ENCODE measurements at regions not wholly inside any gene's neighbourhood (a gene's known extent, or its start where the extent isn't known, plus 50 kb on each side); places are given as distances from the start of the nearest gene placed in this dataset.

DNA sequence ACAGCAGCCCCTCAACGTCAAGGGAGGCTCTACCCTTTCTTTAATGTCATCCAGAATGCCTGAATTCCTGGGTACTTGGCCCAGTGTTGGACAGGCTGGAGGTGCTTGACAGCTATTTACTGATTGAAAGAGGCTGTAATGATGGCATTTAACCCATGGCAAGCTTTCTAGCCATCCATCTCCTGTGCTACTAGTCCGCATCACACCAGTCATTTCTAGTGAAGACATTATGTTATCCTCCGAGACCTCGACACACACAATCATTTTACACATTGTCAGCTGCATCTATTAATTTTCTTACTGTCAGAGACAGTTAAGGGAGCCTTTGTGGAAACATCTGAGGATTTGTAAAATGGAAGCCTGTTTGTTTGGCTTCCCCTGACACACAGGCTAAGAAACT lies 149.3 kb upstream of the FSTL4 start:
- Histone ChIP-seq H3K27ac (ENCODE audit: low read depth in 1 of 3, low read length in 2 of 3) (no peak overlapping the region), H3K27me3 (ENCODE audit: control insufficient read depth in 3 of 3, insufficient read depth in 3 of 3, low read length in 3 of 3) (peaks cover 0 to 10% (median 2%) of the 10 kb centered on the region in 3 donors), H3K4me1 (ENCODE audit: control insufficient read depth in 3 of 3, insufficient read depth in 2 of 3, low read depth in 1 of 3, low read length in 2 of 3) (no peaks in the 10 kb centered on the region), H3K9me3 (ENCODE audit: control insufficient read depth in 2 of 2, insufficient read depth in 1 of 2, low read depth in 1 of 2, low read length in 1 of 2) (no peaks in the 10 kb centered on the region), H3K4me3 (ENCODE audit: low read depth in 1 of 3, low read length in 3 of 3) (no peak overlapping the region), H3K36me3 (ENCODE audit: control insufficient read depth in 3 of 3, insufficient read depth in 2 of 3, low read depth in 1 of 3, low read length in 3 of 3) (no peaks in the 10 kb centered on the region)
- DNase-seq (no peak), FAIRE-seq (no peak)
- 74 to 85% (median 75%) methylated on average over 4 of the region's 4 CpGs for WGBS, 3 donors

DNA sequence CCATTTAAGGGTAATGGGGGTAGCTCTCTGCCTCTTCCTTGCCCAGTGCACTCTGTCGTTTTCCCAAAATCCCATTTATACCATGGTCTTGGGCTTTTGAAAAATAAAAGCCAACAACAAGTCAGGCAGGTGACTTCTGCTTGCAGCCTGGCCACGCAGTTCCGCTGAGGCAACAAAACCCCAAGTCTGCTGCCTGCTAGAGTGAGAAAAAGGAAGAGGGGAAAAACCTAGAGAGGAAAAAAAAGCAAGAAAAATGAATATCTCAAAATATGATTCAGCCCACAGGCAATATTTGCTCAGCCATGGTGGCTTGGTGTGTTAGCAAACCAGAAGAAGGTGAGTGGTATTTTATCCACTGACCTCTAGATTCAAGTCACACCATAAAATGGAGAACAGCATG lies 148.2 kb upstream of the FSTL4 start:
- H3K4me3 ChIP-seq (ENCODE audit: low read depth in 1 of 3, low read length in 3 of 3): no peak overlapping the region
- no peaks in the 10 kb centered on the region for H3K36me3 ChIP-seq (ENCODE audit: control insufficient read depth in 3 of 3, insufficient read depth in 2 of 3, low read depth in 1 of 3, low read length in 3 of 3)
- FAIRE-seq (no peak), DNase-seq (no peak)
- 79 to 84% (median 81%) methylated on average over 3 of the region's 3 CpGs for WGBS, 3 donors
- H3K27me3 ChIP-seq (ENCODE audit: control insufficient read depth in 3 of 3, insufficient read depth in 3 of 3, low read length in 3 of 3): peaks cover 0 to 12% (median 4%) of the 10 kb centered on the region in 3 donors
- no peak overlapping the region for H3K27ac ChIP-seq (ENCODE audit: low read depth in 1 of 3, low read length in 2 of 3)
- no peaks in the 10 kb centered on the region for H3K9me3 ChIP-seq (ENCODE audit: control insufficient read depth in 2 of 2, insufficient read depth in 1 of 2, low read depth in 1 of 2, low read length in 1 of 2)
- no peaks in the 10 kb centered on the region for H3K4me1 ChIP-seq (ENCODE audit: control insufficient read depth in 3 of 3, insufficient read depth in 2 of 3, low read depth in 1 of 3, low read length in 2 of 3)

DNA sequence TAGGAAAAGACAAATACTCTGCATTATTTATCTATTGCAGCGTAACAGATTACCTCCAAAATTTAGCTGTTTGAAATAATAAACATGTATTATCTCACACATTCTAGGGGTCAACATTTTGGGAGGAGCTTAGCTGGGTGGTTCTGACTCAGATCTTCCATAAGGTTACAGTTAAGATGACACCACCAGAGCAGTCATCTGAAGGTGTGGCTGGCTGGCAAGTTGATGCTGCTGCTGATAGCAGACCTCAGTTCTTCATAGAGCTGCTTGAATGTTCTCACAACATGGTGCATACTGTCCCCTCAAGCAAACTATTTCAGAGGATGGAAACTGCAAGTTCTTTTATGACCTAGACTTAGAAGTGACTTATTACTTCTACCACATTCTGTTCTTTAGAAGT lies 146.3 kb upstream of the FSTL4 start:
- no peak for FAIRE-seq
- Histone ChIP-seq H3K27me3 (ENCODE audit: control insufficient read depth in 3 of 3, insufficient read depth in 3 of 3, low read length in 3 of 3) (peaks cover 0 to 12% (median 4%) of the 10 kb centered on the region in 3 donors), H3K4me3 (ENCODE audit: low read depth in 1 of 3, low read length in 3 of 3) (no peak overlapping the region), H3K4me1 (ENCODE audit: control insufficient read depth in 3 of 3, insufficient read depth in 2 of 3, low read depth in 1 of 3, low read length in 2 of 3) (no peaks in the 10 kb centered on the region), H3K36me3 (ENCODE audit: control insufficient read depth in 3 of 3, insufficient read depth in 2 of 3, low read depth in 1 of 3, low read length in 3 of 3) (no peaks in the 10 kb centered on the region), H3K27ac (ENCODE audit: low read depth in 1 of 3, low read length in 2 of 3) (no peak overlapping the region), H3K9me3 (ENCODE audit: control insufficient read depth in 2 of 2, insufficient read depth in 1 of 2, low read depth in 1 of 2, low read length in 1 of 2) (no peaks in the 10 kb centered on the region)
- DNase-seq: no peak
- 47 to 85% (median 79%) methylated on average over 1 of the region's 1 CpG for WGBS, 3 donors

DNA sequence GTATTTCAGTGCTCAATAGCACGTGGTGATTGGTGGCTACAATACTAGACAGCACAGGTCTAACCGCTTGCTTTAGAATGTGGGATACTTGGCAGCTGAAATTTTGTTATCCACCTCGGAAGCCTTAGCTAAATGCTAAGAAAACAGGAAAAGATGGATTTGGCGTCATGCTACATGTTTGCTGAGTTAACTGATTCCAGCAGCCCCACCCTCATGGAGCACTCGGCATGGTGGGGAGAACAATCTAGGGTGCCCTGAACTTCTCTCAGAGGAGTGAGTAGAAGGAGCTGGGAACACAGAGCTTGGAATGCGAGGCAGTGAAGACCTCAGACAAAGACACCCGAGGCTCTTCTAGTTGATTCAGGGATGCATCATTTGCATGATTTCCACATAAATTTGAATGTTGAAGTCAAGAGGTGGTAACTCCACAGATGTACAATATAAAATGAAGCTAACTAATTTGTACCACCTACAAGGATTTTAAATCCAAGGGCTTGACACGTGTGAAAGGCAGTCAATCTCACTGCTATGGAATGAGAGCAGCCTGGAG lies 145.1 kb upstream of the FSTL4 start:
- no peaks in the 10 kb centered on the region for H3K36me3 ChIP-seq (ENCODE audit: control insufficient read depth in 3 of 3, insufficient read depth in 2 of 3, low read depth in 1 of 3, low read length in 3 of 3)
- WGBS, 3 donors: 47 to 59% (median 51%) methylated on average over 8 of the region's 8 CpGs
- no peak overlapping the region for H3K4me3 ChIP-seq (ENCODE audit: low read depth in 1 of 3, low read length in 3 of 3)
- FAIRE-seq: no peak
- no peaks in the 10 kb centered on the region for H3K9me3 ChIP-seq (ENCODE audit: control insufficient read depth in 2 of 2, insufficient read depth in 1 of 2, low read depth in 1 of 2, low read length in 1 of 2)
- no peak overlapping the region for H3K27ac ChIP-seq (ENCODE audit: low read depth in 1 of 3, low read length in 2 of 3)
- DNase-seq: no peak
- peaks cover 0 to 9% (median 2%) of the 10 kb centered on the region in 3 donors for H3K27me3 ChIP-seq (ENCODE audit: control insufficient read depth in 3 of 3, insufficient read depth in 3 of 3, low read length in 3 of 3)
- H3K4me1 ChIP-seq (ENCODE audit: control insufficient read depth in 3 of 3, insufficient read depth in 2 of 3, low read depth in 1 of 3, low read length in 2 of 3): no peaks in the 10 kb centered on the region

DNA sequence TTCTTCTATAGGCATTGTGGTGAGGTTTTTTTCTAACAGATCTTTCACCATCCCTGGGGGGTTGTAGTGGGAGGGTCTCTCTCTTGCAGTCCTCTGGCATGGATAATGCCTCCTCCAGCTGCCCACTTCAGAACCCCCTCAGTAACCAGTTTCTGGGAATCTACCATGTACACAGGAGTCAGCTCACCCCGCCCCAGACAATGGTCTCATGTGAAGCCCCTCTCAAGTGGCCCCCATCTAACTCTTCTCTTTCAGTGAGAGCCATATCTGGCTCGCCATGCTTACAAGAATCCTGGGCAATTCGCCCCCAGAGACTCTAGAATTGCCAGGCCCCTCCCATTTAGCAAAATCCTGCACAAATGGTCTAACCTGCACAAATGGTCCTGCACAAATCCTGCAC lies 144.4 kb upstream of the FSTL4 start:
- Histone ChIP-seq H3K4me1 (ENCODE audit: control insufficient read depth in 3 of 3, insufficient read depth in 2 of 3, low read depth in 1 of 3, low read length in 2 of 3) (no peaks in the 10 kb centered on the region), H3K36me3 (ENCODE audit: control insufficient read depth in 3 of 3, insufficient read depth in 2 of 3, low read depth in 1 of 3, low read length in 3 of 3) (no peaks in the 10 kb centered on the region), H3K9me3 (ENCODE audit: control insufficient read depth in 2 of 2, insufficient read depth in 1 of 2, low read depth in 1 of 2, low read length in 1 of 2) (no peaks in the 10 kb centered on the region), H3K27ac (ENCODE audit: low read depth in 1 of 3, low read length in 2 of 3) (no peak overlapping the region), H3K4me3 (ENCODE audit: low read depth in 1 of 3, low read length in 3 of 3) (no peak overlapping the region), H3K27me3 (ENCODE audit: control insufficient read depth in 3 of 3, insufficient read depth in 3 of 3, low read length in 3 of 3) (peaks cover 0 to 8% (median 2%) of the 10 kb centered on the region in 3 donors)
- DNase-seq: no peak
- FAIRE-seq: no peak
- 62 to 72% (median 68%) methylated on average over 3 of the region's 3 CpGs for WGBS, 3 donors

DNA sequence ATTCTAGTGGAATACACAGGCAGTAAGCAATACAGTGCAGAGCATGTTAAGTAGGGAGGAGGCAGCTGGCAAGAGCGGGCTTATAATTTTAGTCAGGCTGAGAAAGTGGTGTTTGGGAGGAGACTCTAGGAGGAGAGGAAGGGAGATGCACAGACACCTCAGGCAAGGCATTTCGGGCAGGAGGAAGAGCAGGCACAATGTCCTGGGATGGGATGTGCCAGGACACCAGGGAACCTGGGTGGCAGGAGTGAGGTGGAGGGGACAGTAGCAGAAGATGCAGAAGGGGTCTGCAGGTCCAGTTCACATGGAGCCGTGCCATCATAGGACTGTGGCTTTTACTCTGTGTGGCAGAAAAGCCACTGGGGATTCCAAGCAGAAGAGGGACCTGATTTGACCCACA lies 143.7 kb upstream of the FSTL4 start:
- WGBS, 3 donors: 82 to 95% (median 90%) methylated on average over 3 of the region's 3 CpGs
- FAIRE-seq: no peak

DNA sequence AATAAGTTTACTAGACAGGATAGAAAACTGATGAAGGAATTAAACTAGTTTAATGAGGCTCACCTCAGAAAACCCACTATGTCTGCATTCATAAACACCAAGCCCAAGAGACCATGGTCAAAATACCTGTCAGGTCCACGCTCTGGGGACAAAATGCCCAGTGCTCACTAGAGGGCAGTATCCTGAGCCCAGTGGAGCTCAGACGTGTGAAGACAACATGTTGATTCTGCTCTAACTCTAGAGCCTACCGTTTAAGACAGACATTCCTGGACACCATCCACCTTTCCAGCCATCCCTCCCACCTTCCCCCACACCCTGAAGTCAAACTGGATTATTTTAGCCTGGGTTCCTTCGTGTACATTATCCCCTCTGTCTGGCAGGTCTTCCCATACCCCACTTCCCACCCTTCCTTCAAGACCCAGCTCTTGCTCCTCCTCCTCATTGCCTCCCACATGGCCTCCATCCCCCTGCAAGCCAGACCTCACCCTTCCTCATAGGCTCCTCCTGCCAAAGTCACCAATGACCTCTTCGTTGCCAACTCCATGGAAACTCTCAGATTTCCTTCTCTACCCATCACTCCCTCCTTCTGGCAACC lies 142.3 kb upstream of the FSTL4 start:
- DNase-seq (peak; percentile 34 to 41), FAIRE-seq (no peak)
- Histone ChIP-seq H3K9me3 (ENCODE audit: control insufficient read depth in 2 of 2, insufficient read depth in 1 of 2, low read depth in 1 of 2, low read length in 1 of 2) (no peaks in the 10 kb centered on the region), H3K4me3 (ENCODE audit: low read depth in 1 of 3, low read length in 3 of 3) (no peak overlapping the region), H3K27me3 (ENCODE audit: control insufficient read depth in 3 of 3, insufficient read depth in 3 of 3, low read length in 3 of 3) (peaks cover 0 to 6% (median 2%) of the 10 kb centered on the region in 3 donors), H3K27ac (ENCODE audit: low read depth in 1 of 3, low read length in 2 of 3) (no peak overlapping the region), H3K36me3 (ENCODE audit: control insufficient read depth in 3 of 3, insufficient read depth in 2 of 3, low read depth in 1 of 3, low read length in 3 of 3) (no peaks in the 10 kb centered on the region), H3K4me1 (ENCODE audit: control insufficient read depth in 3 of 3, insufficient read depth in 2 of 3, low read depth in 1 of 3, low read length in 2 of 3) (no peaks in the 10 kb centered on the region)
- 30 to 33% (median 31%) methylated on average over 5 of the region's 5 CpGs for WGBS, 3 donors

More for the DNA sequence above, 143.7 kb upstream of the FSTL4 start:
- Histone ChIP-seq H3K27me3 (ENCODE audit: control insufficient read depth in 3 of 3, insufficient read depth in 3 of 3, low read length in 3 of 3) (peaks cover 0 to 8% (median 2%) of the 10 kb centered on the region in 3 donors), H3K4me1 (ENCODE audit: control insufficient read depth in 3 of 3, insufficient read depth in 2 of 3, low read depth in 1 of 3, low read length in 2 of 3) (no peaks in the 10 kb centered on the region), H3K4me3 (ENCODE audit: low read depth in 1 of 3, low read length in 3 of 3) (no peak overlapping the region), H3K36me3 (ENCODE audit: control insufficient read depth in 3 of 3, insufficient read depth in 2 of 3, low read depth in 1 of 3, low read length in 3 of 3) (no peaks in the 10 kb centered on the region), H3K9me3 (ENCODE audit: control insufficient read depth in 2 of 2, insufficient read depth in 1 of 2, low read depth in 1 of 2, low read length in 1 of 2) (no peaks in the 10 kb centered on the region), H3K27ac (ENCODE audit: low read depth in 1 of 3, low read length in 2 of 3) (no peak overlapping the region)
- DNase-seq: no peak

DNA sequence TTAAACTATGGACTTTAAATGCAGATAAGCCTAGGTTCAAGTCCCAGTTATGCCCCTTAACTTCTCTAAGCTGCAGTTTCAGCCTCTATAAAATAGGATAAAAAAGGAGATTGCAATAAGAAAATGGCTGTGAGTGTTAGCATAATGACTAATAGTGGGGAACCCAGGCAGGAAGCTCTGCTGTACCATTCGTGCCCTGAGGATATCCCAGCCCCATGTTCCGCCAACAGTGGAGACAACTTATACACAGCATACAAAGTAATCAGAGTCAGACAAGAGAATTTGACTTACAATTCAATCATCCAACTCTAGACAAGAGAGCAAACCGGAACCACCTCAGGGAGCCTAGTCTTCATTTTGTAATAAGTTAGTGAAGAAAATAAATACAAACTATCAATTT lies 141.5 kb upstream of the FSTL4 start:
- H3K27me3 ChIP-seq (ENCODE audit: control insufficient read depth in 3 of 3, insufficient read depth in 3 of 3, low read length in 3 of 3): peaks cover 0 to 6% (median 2%) of the 10 kb centered on the region in 3 donors
- no peaks in the 10 kb centered on the region for H3K9me3 ChIP-seq (ENCODE audit: control insufficient read depth in 2 of 2, insufficient read depth in 1 of 2, low read depth in 1 of 2, low read length in 1 of 2)
- no peaks in the 10 kb centered on the region for H3K4me1 ChIP-seq (ENCODE audit: control insufficient read depth in 3 of 3, insufficient read depth in 2 of 3, low read depth in 1 of 3, low read length in 2 of 3)
- no peak for FAIRE-seq
- no peaks in the 10 kb centered on the region for H3K36me3 ChIP-seq (ENCODE audit: control insufficient read depth in 3 of 3, insufficient read depth in 2 of 3, low read depth in 1 of 3, low read length in 3 of 3)
- peak in 1 of 2 donors; percentile 42 for DNase-seq
- no peak overlapping the region for H3K4me3 ChIP-seq (ENCODE audit: low read depth in 1 of 3, low read length in 3 of 3)
- WGBS, 3 donors: 45 to 71% (median 69%) methylated on average over 3 of the region's 3 CpGs
- H3K27ac ChIP-seq (ENCODE audit: low read depth in 1 of 3, low read length in 2 of 3): no peak overlapping the region

DNA sequence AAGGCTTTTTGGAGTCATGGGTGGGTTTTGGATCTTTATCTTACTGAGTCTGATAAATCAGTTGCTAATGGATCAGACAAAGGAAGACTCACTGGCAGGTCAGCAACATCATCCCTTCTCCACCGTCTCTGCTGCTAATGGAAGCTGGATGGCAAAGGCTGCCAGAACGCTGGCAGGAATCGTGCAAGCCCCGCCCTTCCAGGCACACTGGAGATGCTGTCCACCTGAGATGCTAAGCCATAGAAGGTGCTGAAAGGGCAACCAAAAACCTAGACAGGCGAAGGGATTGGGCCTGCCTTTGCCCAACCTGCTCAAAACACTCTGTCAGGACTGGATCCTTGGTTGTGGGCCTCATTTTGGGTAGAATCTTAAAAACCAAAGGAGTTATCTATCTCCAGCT lies 139.5 kb upstream of the FSTL4 start:
- Histone ChIP-seq H3K27ac (ENCODE audit: low read depth in 1 of 3, low read length in 2 of 3) (no peak overlapping the region), H3K36me3 (ENCODE audit: control insufficient read depth in 3 of 3, insufficient read depth in 2 of 3, low read depth in 1 of 3, low read length in 3 of 3) (no peaks in the 10 kb centered on the region), H3K4me3 (ENCODE audit: low read depth in 1 of 3, low read length in 3 of 3) (no peak overlapping the region), H3K4me1 (ENCODE audit: control insufficient read depth in 3 of 3, insufficient read depth in 2 of 3, low read depth in 1 of 3, low read length in 2 of 3) (no peaks in the 10 kb centered on the region), H3K27me3 (ENCODE audit: control insufficient read depth in 3 of 3, insufficient read depth in 3 of 3, low read length in 3 of 3) (peaks cover 0 to 5% (median 2%) of the 10 kb centered on the region in 3 donors), H3K9me3 (ENCODE audit: control insufficient read depth in 2 of 2, insufficient read depth in 1 of 2, low read depth in 1 of 2, low read length in 1 of 2) (peaks cover 0 to 1% of the 10 kb centered on the region in 2 donors)
- no peak for DNase-seq
- FAIRE-seq: no peak
- 64 to 79% (median 75%) methylated on average over 5 of the region's 5 CpGs for WGBS, 3 donors
